SKM-1 treated with dmso at 0.1 percent for 144 hours (cell line): ENCODE measurements at regions not wholly inside any gene's neighbourhood (a gene's known extent, or its start where the extent isn't known, plus 50 kb on each side); places are given as distances from the start of the nearest gene placed in this dataset.
A peak's percentile ranks its signal among the peaks of the same experiment; 100 is the strongest.

Experiments
- DNase-seq: peaks from one replicate; lab custom pipeline; 2025; ENCODE audit not compliant: unreplicated experiment; lab: John Stamatoyannopoulos, UW

GRCh38 chr3:64318668-64319271, 93.5 kb upstream of the PRICKLE2 start:
- DNase-seq = no peak

DNA sequence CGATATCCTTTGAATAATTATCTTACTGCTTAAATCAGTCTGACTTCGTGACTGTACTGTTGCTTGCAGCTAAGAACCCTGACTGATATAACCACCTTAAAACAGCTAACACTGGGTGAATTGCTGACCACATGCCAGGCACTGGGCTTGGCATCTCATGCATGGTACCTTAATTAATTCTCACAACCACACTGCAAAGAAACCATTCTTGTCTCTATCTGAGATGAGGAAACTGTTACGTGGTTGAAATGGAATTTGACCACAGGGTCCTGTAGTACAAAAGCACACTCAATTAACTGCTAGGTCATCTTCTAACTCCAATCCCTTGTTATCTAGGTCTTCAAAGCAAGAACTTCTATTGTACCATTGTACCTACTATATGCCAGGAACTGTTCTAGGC, 92.7 kb upstream of the PRICKLE2 start:
- no peak for DNase-seq

DNA sequence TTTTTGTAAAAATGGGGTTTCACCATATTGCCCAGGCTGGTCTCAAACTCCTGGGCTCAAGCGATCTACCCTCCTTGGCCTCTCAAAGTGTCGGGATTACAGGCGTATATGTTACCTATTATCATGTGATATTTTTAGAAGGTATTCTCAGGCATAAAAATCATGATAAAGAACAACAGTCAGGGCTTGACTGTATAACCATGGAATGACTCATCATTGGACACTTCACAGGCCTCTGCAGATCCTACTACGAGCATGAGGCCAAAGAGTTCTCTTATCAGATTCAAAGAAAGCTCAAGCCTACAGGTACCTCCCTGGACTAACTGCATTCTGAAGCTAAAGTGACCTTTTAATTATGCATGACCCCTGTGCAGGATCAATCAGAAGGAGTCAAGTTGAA, 91.7 kb upstream of the PRICKLE2 start:
- DNase-seq = no peak

GRCh38 chr3:64311424-64312061, 86.3 kb upstream of the PRICKLE2 start:
- no peak for DNase-seq

- DNase-seq = no peak
Measured at GRCh38 chr3:64308931-64309330, 83.7 kb upstream of the PRICKLE2 start.

DNA sequence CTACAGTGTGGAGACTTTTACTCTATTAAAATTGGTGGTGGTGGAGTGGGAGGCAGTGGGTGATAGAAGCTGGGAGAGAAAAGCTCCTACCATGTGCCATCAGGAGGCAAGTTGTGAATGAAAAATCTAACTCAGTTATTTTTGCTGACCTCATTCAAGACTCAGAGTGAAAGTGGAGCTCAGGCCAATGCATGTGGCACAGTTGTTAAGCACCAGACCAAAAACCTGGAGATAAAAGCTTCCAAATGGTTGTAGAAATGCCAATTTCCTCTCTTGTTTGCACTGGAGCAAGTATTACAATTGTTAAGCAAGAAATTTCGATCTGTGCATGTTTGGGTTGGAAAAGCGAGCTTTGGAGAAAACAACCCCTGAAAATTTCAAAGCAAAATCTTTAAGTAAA, 81.5 kb upstream of the PRICKLE2 start:
- no peak for DNase-seq

- DNase-seq = no peak
Measured at GRCh38 chr3:64305731-64306130, 80.5 kb upstream of the PRICKLE2 start.

DNA sequence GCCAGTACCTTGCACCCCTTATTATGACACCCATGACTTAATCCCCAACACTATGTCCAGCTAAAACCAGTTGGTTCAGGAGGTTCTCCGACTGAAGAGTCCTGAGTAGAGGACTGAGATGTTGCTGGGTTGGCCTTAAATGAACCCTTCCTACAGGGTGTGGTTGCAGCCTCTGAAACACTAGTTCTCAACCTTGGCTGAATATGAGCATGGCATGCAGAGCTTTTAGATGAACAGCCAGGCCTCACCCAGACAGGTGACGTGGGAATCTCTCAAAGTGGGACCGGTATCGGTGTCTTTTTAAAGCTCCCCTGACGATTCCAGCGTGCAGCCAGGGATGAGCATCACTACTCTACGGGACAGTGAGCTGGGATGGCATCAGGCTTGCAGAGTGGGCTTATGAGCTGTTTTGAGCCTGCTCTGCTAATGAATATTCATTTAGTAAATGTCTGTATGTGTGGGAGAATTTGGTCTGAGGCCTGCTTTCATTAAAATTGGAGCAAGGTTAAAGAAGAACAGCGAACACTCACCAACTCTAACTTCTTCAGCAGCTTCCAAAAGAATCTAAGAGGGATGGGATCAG, 79.7 kb upstream of the PRICKLE2 start:
- DNase-seq = no peak

GRCh38 chr3:64303881-64304280, 78.6 kb upstream of the PRICKLE2 start:
- DNase-seq = no peak

GRCh38 chr3:64303401-64303800, 78.1 kb upstream of the PRICKLE2 start:
- no peak for DNase-seq

DNA sequence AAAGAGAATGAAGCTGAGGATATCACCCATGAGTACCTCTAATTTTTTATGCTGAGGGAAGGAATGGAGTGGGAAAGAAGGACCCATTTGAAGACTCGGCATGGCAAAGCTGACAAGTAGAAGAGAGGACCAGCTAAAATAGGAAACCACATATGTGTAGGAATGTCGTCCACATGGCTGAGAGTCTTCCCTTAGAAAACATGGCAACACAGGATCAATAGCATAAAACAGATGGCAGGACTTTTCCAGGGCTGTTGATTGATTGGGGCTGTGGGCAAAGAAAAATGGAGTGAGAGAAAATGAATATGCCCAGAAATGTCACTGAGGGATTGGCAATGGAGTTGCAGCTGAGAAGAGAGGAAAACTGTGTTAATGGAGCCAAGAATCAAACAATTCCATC, 76.2 kb upstream of the PRICKLE2 start:
- DNase-seq = no peak

- DNase-seq = no peak
Measured at GRCh38 chr3:64300790-64301423, 75.6 kb upstream of the PRICKLE2 start.

GRCh38 chr3:64299206-64299605, 73.9 kb upstream of the PRICKLE2 start:
- DNase-seq = no peak

GRCh38 chr3:64297563-64297962, 72.3 kb upstream of the PRICKLE2 start:
- DNase-seq = no peak

DNA sequence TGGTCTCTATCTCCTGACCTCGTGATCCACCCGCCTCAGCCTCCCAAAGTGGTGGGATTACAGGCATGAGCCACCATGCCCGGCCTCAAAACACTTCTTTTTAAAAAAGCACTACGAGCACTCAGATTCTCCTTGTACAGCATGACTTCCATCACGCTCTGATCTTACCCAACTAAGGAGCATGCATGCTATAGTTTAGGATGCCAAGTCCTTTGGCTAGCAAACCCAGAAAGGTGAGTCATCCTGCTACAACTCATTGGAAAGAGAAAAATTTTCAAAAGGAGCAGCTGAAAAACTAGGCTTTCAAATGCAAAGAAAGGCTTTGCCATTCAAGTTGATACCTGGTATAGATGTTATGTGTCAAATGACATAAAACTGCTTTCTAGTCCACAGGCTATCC, 70.3 kb upstream of the PRICKLE2 start:
- DNase-seq = no peak

DNA sequence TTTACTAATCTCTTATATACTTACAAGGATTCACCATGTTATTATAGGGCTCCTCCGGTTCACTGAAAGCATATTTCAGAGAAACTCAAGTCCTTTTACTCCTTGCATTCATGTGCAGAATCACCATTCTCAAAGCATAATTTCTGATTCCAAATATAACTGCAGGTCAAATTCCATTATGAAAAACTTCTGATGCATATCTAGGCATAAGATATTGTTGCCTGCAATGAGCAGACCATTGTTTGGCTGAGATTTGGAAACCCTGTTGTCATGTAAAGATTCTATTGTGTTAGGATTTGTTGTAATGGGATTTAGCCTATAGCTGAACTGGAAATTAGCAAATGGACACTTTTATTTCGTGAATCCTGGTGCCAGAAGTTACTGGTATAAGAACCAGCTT, 69.5 kb upstream of the PRICKLE2 start:
- DNase-seq = no peak

GRCh38 chr3:64293121-64293520, 67.9 kb upstream of the PRICKLE2 start:
- DNase-seq = no peak

DNA sequence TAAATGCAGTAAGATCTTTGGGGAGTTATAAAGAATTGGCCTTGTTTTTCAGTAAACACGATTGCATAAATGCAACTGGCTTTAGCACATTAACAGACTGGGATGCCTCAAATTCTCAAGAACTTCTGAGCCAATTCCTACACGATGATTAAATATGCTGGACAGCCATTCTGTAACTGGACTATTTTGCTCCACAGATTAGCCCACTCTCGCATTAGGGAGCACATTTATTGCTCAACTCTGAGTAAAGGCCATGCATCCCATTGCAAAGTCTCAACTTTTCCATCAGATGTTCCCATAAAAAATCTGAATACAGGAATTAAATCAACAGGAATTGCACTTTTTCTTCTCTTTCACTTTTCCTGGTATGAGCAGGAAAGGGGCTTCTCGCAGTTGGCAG, 66.7 kb upstream of the PRICKLE2 start:
- no peak for DNase-seq

DNA sequence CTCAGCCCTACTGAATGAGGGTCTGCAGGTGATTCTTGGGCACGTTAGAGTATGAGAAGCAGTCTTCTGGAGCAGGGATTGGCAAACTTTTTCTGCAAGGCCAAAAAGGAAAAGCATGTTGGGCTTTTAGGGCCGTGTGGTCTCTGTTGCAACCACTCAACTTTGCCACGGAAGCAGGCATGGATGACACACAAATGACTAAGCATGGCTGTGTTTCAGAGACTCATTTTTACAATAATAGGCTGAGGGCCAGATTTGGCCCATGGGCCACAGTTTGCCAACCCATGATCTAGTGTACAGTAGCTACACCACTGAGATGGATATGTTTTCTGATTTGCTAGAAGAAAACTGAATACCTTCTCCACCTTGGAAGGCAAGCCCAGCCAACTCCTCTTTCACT, 66.1 kb upstream of the PRICKLE2 start:
- peak; percentile 38 for DNase-seq

DNA sequence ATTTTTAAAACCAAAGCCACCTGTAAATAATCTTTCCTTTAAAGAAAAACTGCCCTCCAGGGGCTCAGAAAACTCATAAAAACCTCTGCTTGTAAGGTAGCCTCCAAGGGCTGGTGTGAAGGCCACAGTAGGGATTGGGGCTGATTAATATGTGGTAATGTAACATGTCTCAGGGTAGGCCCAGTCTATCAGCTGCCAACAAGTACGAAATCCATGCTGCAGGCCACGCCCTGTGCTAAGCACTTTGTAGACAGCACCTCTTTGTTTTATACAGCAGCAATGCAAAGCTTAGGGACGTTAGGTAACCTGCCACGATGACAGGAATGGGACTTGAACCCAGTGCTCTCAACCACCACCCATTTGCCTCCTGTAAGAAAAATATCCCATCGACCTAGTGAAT, 65.6 kb upstream of the PRICKLE2 start:
- no peak for DNase-seq

DNA sequence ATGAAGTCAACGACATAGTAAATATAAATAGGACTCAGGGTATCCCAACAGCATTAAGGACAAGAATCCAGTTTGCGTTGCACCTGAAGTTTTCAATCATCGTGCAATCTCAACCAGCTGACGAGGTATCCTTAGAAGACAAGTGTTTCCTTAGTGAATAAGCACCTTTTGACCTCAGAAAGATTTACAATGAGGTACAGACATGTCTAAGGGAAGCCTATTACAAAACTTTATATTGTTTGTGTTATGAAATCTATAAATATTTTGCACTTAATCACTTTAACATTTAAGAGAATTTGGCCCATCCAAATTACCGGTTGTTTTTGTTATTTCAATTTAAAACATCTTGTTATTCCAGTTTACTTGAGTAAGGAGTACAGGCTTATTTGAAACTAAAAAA, 64.9 kb upstream of the PRICKLE2 start:
- DNase-seq = no peak

DNA sequence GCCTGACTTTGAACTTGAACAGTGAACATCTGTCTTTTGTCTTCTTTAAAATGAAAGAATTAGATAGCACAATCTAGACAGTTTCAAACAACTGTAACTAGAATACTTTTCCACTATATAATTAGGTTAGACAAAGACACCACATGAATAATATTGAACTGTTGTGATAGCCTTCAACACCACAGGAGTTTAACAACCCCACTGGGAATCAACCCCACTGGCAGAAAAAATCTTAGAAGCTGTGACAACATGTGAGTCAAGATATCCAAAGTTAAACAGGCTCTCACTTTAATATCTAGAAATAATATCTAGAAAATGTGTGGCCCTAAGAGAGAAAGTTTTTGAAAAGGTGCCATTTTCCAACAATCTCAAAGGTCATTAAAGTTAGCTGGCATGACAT, 64.4 kb upstream of the PRICKLE2 start:
- no peak for DNase-seq
